ENCODE measurements at regions not wholly inside any gene's neighbourhood (a gene's known extent, or its start where the extent isn't known, plus 50 kb on each side); places are given as distances from the start of the nearest gene placed in this dataset.

- CTCF ChIA-PET, result no interaction called here
- POLR2A ChIA-PET, result no interaction called here
- no peaks in the 10 kb centered on the region for H3K36me3 Mint-ChIP-seq (ENCODE audit: low read depth)
- H3K4me1 Mint-ChIP-seq, result no peaks in the 10 kb centered on the region
- no peak overlapping the region for H3K4me3 Mint-ChIP-seq
- H3K27ac Mint-ChIP-seq, result no peak overlapping the region
- ATAC-seq (ENCODE audit: low read depth) (no peak), DNase-seq (no peak)
- no peak for TF ChIP-seq CTCF (IDR thresholded peaks at IDR 0.05)
- no peaks in the 10 kb centered on the region for H3K27me3 Mint-ChIP-seq
- H3K9me3 Mint-ChIP-seq, result no peaks in the 10 kb centered on the region
- intact Hi-C loops (cut with micrococcal nuclease), result no loop called here
Measured at GRCh38 chr12:87866578-87867292, 162.5 kb downstream of the C12orf50 start.

GRCh38 chr12:87861791-87862190 lies 167.4 kb downstream of the C12orf50 start:
- H3K4me1 Mint-ChIP-seq, result no peaks in the 10 kb centered on the region
- H3K36me3 Mint-ChIP-seq (ENCODE audit: low read depth), result no peaks in the 10 kb centered on the region
- DNase-seq, result no peak
- TF ChIP-seq CTCF (IDR thresholded peaks at IDR 0.05), result no peak
- H3K4me3 Mint-ChIP-seq, result no peak overlapping the region
- no peak for ATAC-seq (ENCODE audit: low read depth)
- intact Hi-C loops (cut with micrococcal nuclease), result no loop called here
- no peaks in the 10 kb centered on the region for H3K9me3 Mint-ChIP-seq
- no peaks in the 10 kb centered on the region for H3K27me3 Mint-ChIP-seq
- ChIA-PET POLR2A (no interaction called here), CTCF (no interaction called here)
- no peak overlapping the region for H3K27ac Mint-ChIP-seq

- H3K4me3 Mint-ChIP-seq, result no peak overlapping the region
- ATAC-seq (ENCODE audit: low read depth) (no peak), DNase-seq (no peak)
- no peaks in the 10 kb centered on the region for H3K36me3 Mint-ChIP-seq (ENCODE audit: low read depth)
- POLR2A ChIA-PET, result no interaction called here
- TF ChIP-seq CTCF (IDR thresholded peaks at IDR 0.05), result no peak
- CTCF ChIA-PET, result no interaction called here
- H3K27me3 Mint-ChIP-seq, result no peaks in the 10 kb centered on the region
- no peaks in the 10 kb centered on the region for H3K4me1 Mint-ChIP-seq
- no peaks in the 10 kb centered on the region for H3K9me3 Mint-ChIP-seq
- H3K27ac Mint-ChIP-seq, result no peak overlapping the region
- intact Hi-C loops (cut with micrococcal nuclease), result no loop called here
Measured at GRCh38 chr12:87853448-87854003, 175.7 kb downstream of the C12orf50 start.

- CTCF ChIA-PET, result interaction anchor here (1.2 to 2.3 kb wide), 3 partner anchors 8 to 1928 kb away, joined by 5 to 11 read pairs (median 5); no protein-coding TSS in a partner anchor
- no peak for TF ChIP-seq CTCF (IDR thresholded peaks at IDR 0.05)
Measured at GRCh38 chr12:87849074-87849473, 180.1 kb downstream of the C12orf50 start.

GRCh38 chr12:87848248-87848868 lies 180.8 kb downstream of the C12orf50 start:
- no peak overlapping the region for H3K4me3 Mint-ChIP-seq
- POLR2A ChIA-PET, result no interaction called here
- DNase-seq (no peak), ATAC-seq (ENCODE audit: low read depth) (peak; percentile 40)
- H3K4me1 Mint-ChIP-seq, result peaks cover 1% of the 10 kb centered on the region
- H3K27me3 Mint-ChIP-seq, result peaks cover 2% of the 10 kb centered on the region
- intact Hi-C loops (cut with micrococcal nuclease), result loop anchor here (1.0 kb wide), 2 partner anchors 574 to 1925 kb away; no protein-coding TSS in a partner anchor
- no peaks in the 10 kb centered on the region for H3K9me3 Mint-ChIP-seq
- no peak overlapping the region for H3K27ac Mint-ChIP-seq
- CTCF ChIA-PET, result interaction anchor here (1.0 to 2.3 kb wide), 5 partner anchors 9 to 1927 kb away, joined by 3 to 11 read pairs (median 5); no protein-coding TSS in a partner anchor
- TF ChIP-seq CTCF (IDR thresholded peaks at IDR 0.05), result peak; percentile 91
- H3K36me3 Mint-ChIP-seq (ENCODE audit: low read depth), result no peaks in the 10 kb centered on the region

More at GRCh38 chr12:87849074-87849473, 180.1 kb downstream of the C12orf50 start:
- no peak overlapping the region for H3K4me3 Mint-ChIP-seq
- H3K9me3 Mint-ChIP-seq, result no peaks in the 10 kb centered on the region
- ATAC-seq (ENCODE audit: low read depth) (no peak), DNase-seq (no peak)
- POLR2A ChIA-PET, result no interaction called here
- no peaks in the 10 kb centered on the region for H3K36me3 Mint-ChIP-seq (ENCODE audit: low read depth)
- peaks cover 2% of the 10 kb centered on the region for H3K27me3 Mint-ChIP-seq
- peaks cover 1% of the 10 kb centered on the region for H3K4me1 Mint-ChIP-seq
- intact Hi-C loops (cut with micrococcal nuclease), result no loop called here
- no peak overlapping the region for H3K27ac Mint-ChIP-seq
